ENCODE measurements at regions not wholly inside any gene's neighbourhood (a gene's known extent, or its start where the extent isn't known, plus 50 kb on each side); places are given as distances from the start of the nearest gene placed in this dataset.
A peak's percentile ranks its signal among the peaks of the same experiment; 100 is the strongest.

- Mint-ChIP-seq H3K36me3 (ENCODE audit: insufficient read depth) (no peaks in the 10 kb centered on the region), H3K4me1 (ENCODE audit: low read depth) (no peaks in the 10 kb centered on the region), H3K4me3 (ENCODE audit: low read depth) (no peak overlapping the region), H3K9me3 (ENCODE audit: low read depth) (no peaks in the 10 kb centered on the region), H3K27me3 (peaks cover 48% of the 10 kb centered on the region), H3K27ac (no peak overlapping the region)
- no peak for TF ChIP-seq CTCF (IDR thresholded peaks at IDR 0.05; ENCODE audit: unreplicated experiment)
- no peak for DNase-seq (ENCODE audit: low spot score, unreplicated experiment)
Observed at GRCh38 chr11:116240710-116241109, 532.1 kb downstream of the BUD13 start.

GRCh38 chr11:116239247-116239646, 533.5 kb downstream of the BUD13 start:
- Mint-ChIP-seq H3K4me3 (ENCODE audit: low read depth) (no peak overlapping the region), H3K4me1 (ENCODE audit: low read depth) (no peaks in the 10 kb centered on the region), H3K9me3 (ENCODE audit: low read depth) (no peaks in the 10 kb centered on the region), H3K36me3 (ENCODE audit: insufficient read depth) (no peaks in the 10 kb centered on the region), H3K27ac (no peak overlapping the region), H3K27me3 (peaks cover 37% of the 10 kb centered on the region)
- no peak for DNase-seq (ENCODE audit: low spot score, unreplicated experiment)
- no peak for TF ChIP-seq CTCF (IDR thresholded peaks at IDR 0.05; ENCODE audit: unreplicated experiment)

GRCh38 chr11:116234989-116235568, 537.7 kb downstream of the BUD13 start:
- peaks cover 6% of the 10 kb centered on the region for H3K9me3 Mint-ChIP-seq (ENCODE audit: low read depth)
- no peak for DNase-seq (ENCODE audit: low spot score, unreplicated experiment)
- peaks cover 26% of the 10 kb centered on the region for H3K27me3 Mint-ChIP-seq
- H3K36me3 Mint-ChIP-seq (ENCODE audit: insufficient read depth), result no peaks in the 10 kb centered on the region
- H3K27ac Mint-ChIP-seq, result no peak overlapping the region
- H3K4me3 Mint-ChIP-seq (ENCODE audit: low read depth), result no peak overlapping the region
- no peaks in the 10 kb centered on the region for H3K4me1 Mint-ChIP-seq (ENCODE audit: low read depth)
- TF ChIP-seq CTCF (IDR thresholded peaks at IDR 0.05; ENCODE audit: unreplicated experiment), result peak; percentile 29

DNA sequence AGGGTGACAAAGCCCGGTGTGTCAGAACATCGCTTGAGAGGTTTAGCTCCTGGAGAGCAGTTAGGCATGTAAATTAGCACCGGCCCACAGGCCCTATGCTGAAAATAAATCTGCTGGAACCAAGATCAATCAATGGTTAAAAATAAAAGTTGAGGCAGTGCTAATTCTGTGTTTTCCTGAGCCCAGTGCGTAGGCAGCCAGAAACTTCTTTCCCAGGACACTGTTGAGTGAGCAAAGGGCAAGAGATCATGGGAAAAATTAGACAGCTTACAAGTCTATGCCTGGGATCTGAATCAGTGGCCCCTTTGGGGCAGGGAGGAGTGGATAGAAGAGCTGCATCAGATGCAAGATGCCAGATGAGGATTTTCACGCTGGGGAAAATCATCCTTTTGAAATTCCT, 539.2 kb downstream of the BUD13 start:
- Mint-ChIP-seq H3K27ac (no peak overlapping the region), H3K27me3 (peaks cover 24% of the 10 kb centered on the region), H3K9me3 (ENCODE audit: low read depth) (peaks cover 6% of the 10 kb centered on the region), H3K4me3 (ENCODE audit: low read depth) (no peak overlapping the region), H3K4me1 (ENCODE audit: low read depth) (no peaks in the 10 kb centered on the region), H3K36me3 (ENCODE audit: insufficient read depth) (no peaks in the 10 kb centered on the region)
- no peak for DNase-seq (ENCODE audit: low spot score, unreplicated experiment)
- TF ChIP-seq CTCF (IDR thresholded peaks at IDR 0.05; ENCODE audit: unreplicated experiment), result no peak

DNA sequence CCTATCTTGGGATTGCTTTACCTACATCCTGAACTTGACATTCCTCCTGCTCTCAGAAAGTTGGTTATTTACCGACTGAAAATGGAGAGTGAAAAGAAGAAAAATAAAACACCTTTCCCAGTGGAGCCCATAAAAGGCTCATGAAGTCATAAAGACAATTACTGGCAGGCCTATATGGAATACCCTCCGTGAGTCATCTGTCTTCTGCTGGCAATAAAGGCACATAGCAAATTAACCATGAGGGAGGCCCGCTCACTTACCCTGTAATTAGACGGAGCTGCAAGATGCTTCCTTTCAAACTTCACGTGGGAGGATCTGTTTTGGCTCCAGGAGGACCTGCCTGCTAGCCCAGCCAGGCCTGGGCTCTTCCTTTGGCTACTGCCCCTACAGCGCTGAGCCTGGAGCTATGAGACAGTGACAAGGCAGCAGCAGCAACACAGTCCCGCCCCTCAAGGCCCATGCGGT, 540.4 kb downstream of the BUD13 start:
- no peak for TF ChIP-seq CTCF (IDR thresholded peaks at IDR 0.05; ENCODE audit: unreplicated experiment)
- Mint-ChIP-seq H3K27ac (peak overlapping the region; percentile 13), H3K27me3 (peaks cover 21% of the 10 kb centered on the region), H3K4me1 (ENCODE audit: low read depth) (no peaks in the 10 kb centered on the region), H3K9me3 (ENCODE audit: low read depth) (peaks cover 10% of the 10 kb centered on the region), H3K4me3 (ENCODE audit: low read depth) (no peak overlapping the region), H3K36me3 (ENCODE audit: insufficient read depth) (no peaks in the 10 kb centered on the region)
- DNase-seq (ENCODE audit: low spot score, unreplicated experiment), result no peak

All from progenitor cell of endocrine pancreas (in vitro differentiated cells).